ENCODE measurements at regions not wholly inside any gene's neighbourhood (a gene's known extent, or its start where the extent isn't known, plus 50 kb on each side); places are given as distances from the start of the nearest gene placed in this dataset.

DNA sequence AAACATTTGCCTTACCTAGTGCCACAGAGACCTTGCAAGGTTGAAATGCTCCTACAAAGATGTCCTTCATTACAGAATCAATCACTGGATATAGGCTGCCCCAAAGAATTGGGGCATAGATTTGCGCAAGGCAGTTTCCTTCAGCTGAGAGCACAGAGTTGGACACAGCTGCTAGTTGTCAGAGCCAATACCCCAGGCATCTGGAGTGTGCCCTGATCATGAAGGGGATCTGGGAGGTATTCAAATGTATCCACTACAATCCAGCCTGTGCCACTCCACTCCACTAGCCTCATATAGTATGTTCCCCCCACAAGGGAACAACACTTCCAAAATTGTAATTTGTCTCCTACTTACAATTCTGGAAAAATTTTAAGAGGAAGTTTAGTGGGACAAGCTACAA, 62.3 kb upstream of the ITPRID2 start:
- Histone ChIP-seq H3K79me2 (ENCODE audit: insufficient read depth, low read length) (no peaks in the 10 kb centered on the region), H4K20me1 (ENCODE audit: insufficient read depth, low read length) (no peaks in the 10 kb centered on the region), H3K4me2 (ENCODE audit: low read length) (no peak overlapping the region), H2AFZ (ENCODE audit: low read depth, low read length) (no peak overlapping the region), H3K27ac (ENCODE audit: low read depth, low read length) (no peak overlapping the region), H3K9me3 (ENCODE audit: insufficient read depth, low read depth, low read length) (no peaks in the 10 kb centered on the region), H3K36me3 (ENCODE audit: insufficient read depth, low read length) (no peaks in the 10 kb centered on the region), H3K27me3 (ENCODE audit: insufficient read depth, low read length) (no peaks in the 10 kb centered on the region), H3K9ac (ENCODE audit: low read length) (no peak overlapping the region), H3K4me3 (ENCODE audit: insufficient read depth, low read depth, low read length) (no peak overlapping the region), H3K4me1 (ENCODE audit: insufficient read depth, low read length) (no peaks in the 10 kb centered on the region)
- H3K36me3 Mint-ChIP-seq (ENCODE audit: low read depth, unreplicated experiment), result no peaks in the 10 kb centered on the region
- no peaks in the 10 kb centered on the region for H3K4me1 Mint-ChIP-seq (ENCODE audit: low read depth, unreplicated experiment)
- TF ChIP-seq EZH2 (IDR thresholded peaks at IDR 0.05; ENCODE audit: insufficient read depth, low read length), result no peak
- TF ChIP-seq, protein P1, sequence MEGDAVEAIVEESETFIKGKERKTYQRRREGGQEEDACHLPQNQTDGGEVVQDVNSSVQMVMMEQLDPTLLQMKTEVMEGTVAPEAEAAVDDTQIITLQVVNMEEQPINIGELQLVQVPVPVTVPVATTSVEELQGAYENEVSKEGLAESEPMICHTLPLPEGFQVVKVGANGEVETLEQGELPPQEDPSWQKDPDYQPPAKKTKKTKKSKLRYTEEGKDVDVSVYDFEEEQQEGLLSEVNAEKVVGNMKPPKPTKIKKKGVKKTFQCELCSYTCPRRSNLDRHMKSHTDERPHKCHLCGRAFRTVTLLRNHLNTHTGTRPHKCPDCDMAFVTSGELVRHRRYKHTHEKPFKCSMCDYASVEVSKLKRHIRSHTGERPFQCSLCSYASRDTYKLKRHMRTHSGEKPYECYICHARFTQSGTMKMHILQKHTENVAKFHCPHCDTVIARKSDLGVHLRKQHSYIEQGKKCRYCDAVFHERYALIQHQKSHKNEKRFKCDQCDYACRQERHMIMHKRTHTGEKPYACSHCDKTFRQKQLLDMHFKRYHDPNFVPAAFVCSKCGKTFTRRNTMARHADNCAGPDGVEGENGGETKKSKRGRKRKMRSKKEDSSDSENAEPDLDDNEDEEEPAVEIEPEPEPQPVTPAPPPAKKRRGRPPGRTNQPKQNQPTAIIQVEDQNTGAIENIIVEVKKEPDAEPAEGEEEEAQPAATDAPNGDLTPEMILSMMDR (IDR thresholded peaks at IDR 0.05; ENCODE audit: insufficient read depth, low read depth, low read length), result no peak
- DNase-seq (ENCODE audit: low read depth) (no peak), FAIRE-seq (no peak)
- H3K4me3 Mint-ChIP-seq (ENCODE audit: unreplicated experiment), result no peak overlapping the region
- no peak overlapping the region for H3K27ac Mint-ChIP-seq (ENCODE audit: unreplicated experiment)
- peaks cover 7% of the 10 kb centered on the region for H3K27me3 Mint-ChIP-seq (ENCODE audit: low read depth, unreplicated experiment)
- H3K9me3 Mint-ChIP-seq (ENCODE audit: unreplicated experiment), result no peaks in the 10 kb centered on the region

DNA sequence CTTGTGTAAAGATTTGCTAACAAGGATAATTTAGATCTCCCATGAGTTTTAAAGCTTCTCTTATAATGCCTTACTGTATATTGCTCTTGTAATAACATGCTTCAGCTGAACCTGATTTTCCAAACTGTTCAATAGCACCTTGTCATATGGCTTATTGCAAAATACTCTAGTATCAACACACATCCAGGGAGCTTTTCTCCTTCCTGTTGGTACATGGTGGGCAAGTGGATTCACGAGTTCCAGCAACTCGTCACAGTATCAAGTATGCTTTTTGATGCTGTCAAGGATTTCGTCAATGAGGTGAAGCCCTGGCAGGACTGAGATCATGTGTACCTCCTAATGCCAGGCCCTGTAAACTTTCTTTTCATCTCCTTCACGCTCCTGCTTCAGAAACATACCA, 59.5 kb upstream of the ITPRID2 start:
- TF ChIP-seq EZH2 (IDR thresholded peaks at IDR 0.05; ENCODE audit: insufficient read depth, low read length), result no peak
- TF ChIP-seq, protein P1 (IDR thresholded peaks at IDR 0.05; ENCODE audit: insufficient read depth, low read depth, low read length), result no peak
- Mint-ChIP-seq H3K4me3 (ENCODE audit: unreplicated experiment) (no peak overlapping the region), H3K9me3 (ENCODE audit: unreplicated experiment) (no peaks in the 10 kb centered on the region), H3K27me3 (ENCODE audit: low read depth, unreplicated experiment) (peaks cover 7% of the 10 kb centered on the region), H3K4me1 (ENCODE audit: low read depth, unreplicated experiment) (no peaks in the 10 kb centered on the region), H3K27ac (ENCODE audit: unreplicated experiment) (no peak overlapping the region), H3K36me3 (ENCODE audit: low read depth, unreplicated experiment) (no peaks in the 10 kb centered on the region)
- no peak overlapping the region for H3K9ac ChIP-seq (ENCODE audit: low read length)
- H3K9me3 ChIP-seq (ENCODE audit: insufficient read depth, low read depth, low read length), result no peaks in the 10 kb centered on the region
- H3K27ac ChIP-seq (ENCODE audit: low read depth, low read length), result no peak overlapping the region
- no peak overlapping the region for H3K4me3 ChIP-seq (ENCODE audit: insufficient read depth, low read depth, low read length)
- no peaks in the 10 kb centered on the region for H3K27me3 ChIP-seq (ENCODE audit: insufficient read depth, low read length)
- H3K4me1 ChIP-seq (ENCODE audit: insufficient read depth, low read length), result no peaks in the 10 kb centered on the region
- H3K79me2 ChIP-seq (ENCODE audit: insufficient read depth, low read length), result no peaks in the 10 kb centered on the region
- no peak overlapping the region for H2AFZ ChIP-seq (ENCODE audit: low read depth, low read length)
- H3K4me2 ChIP-seq (ENCODE audit: low read length), result no peak overlapping the region
- H3K36me3 ChIP-seq (ENCODE audit: insufficient read depth, low read length), result no peaks in the 10 kb centered on the region
- H4K20me1 ChIP-seq (ENCODE audit: insufficient read depth, low read length), result no peaks in the 10 kb centered on the region
- FAIRE-seq (no peak), DNase-seq (ENCODE audit: low read depth) (no peak)

DNA sequence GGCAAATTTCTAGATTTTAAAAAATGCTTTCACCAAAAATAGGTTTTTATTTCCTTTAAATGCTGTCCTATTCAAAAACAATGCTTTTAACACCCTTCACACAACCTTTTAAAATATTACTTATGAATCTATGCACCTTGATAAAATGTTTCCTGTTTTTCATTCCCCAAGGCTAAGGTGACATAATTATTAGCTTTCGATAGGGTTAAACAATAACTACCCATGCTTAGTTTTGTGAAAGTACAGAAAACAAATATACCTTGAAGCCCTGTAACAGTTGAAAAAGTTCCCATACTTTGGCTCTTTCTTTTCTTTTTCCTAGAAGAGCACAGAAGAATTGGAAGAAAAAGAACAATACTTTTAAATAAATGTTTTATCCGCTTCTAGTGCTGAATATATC, 54.9 kb upstream of the ITPRID2 start:
- H4K20me1 ChIP-seq (ENCODE audit: insufficient read depth, low read length), result no peaks in the 10 kb centered on the region
- TF ChIP-seq, protein P1 (IDR thresholded peaks at IDR 0.05; ENCODE audit: insufficient read depth, low read depth, low read length), result no peak
- no peak for TF ChIP-seq EZH2 (IDR thresholded peaks at IDR 0.05; ENCODE audit: insufficient read depth, low read length)
- H3K36me3 ChIP-seq (ENCODE audit: insufficient read depth, low read length), result no peaks in the 10 kb centered on the region
- H3K9ac ChIP-seq (ENCODE audit: low read length), result no peak overlapping the region
- no peak overlapping the region for H2AFZ ChIP-seq (ENCODE audit: low read depth, low read length)
- H3K27ac ChIP-seq (ENCODE audit: low read depth, low read length), result no peak overlapping the region
- no peak for DNase-seq (ENCODE audit: low read depth)
- no peak overlapping the region for H3K4me2 ChIP-seq (ENCODE audit: low read length)
- no peaks in the 10 kb centered on the region for H3K9me3 Mint-ChIP-seq (ENCODE audit: unreplicated experiment)
- H3K79me2 ChIP-seq (ENCODE audit: insufficient read depth, low read length), result no peaks in the 10 kb centered on the region
- FAIRE-seq, result no peak
- no peaks in the 10 kb centered on the region for H3K9me3 ChIP-seq (ENCODE audit: insufficient read depth, low read depth, low read length)
- H3K27me3 ChIP-seq (ENCODE audit: insufficient read depth, low read length), result no peaks in the 10 kb centered on the region
- no peaks in the 10 kb centered on the region for H3K4me1 ChIP-seq (ENCODE audit: insufficient read depth, low read length)
- H3K27ac Mint-ChIP-seq (ENCODE audit: unreplicated experiment), result no peak overlapping the region
- H3K36me3 Mint-ChIP-seq (ENCODE audit: low read depth, unreplicated experiment), result no peaks in the 10 kb centered on the region
- H3K27me3 Mint-ChIP-seq (ENCODE audit: low read depth, unreplicated experiment), result no peaks in the 10 kb centered on the region
- H3K4me3 Mint-ChIP-seq (ENCODE audit: unreplicated experiment), result no peak overlapping the region
- no peaks in the 10 kb centered on the region for H3K4me1 Mint-ChIP-seq (ENCODE audit: low read depth, unreplicated experiment)
- H3K4me3 ChIP-seq (ENCODE audit: insufficient read depth, low read depth, low read length), result no peak overlapping the region

Measured in astrocyte (in vitro differentiated cells and primary cell).